ENCODE measurements at regions not wholly inside any gene's neighbourhood (a gene's known extent, or its start where the extent isn't known, plus 50 kb on each side); places are given as distances from the start of the nearest gene placed in this dataset.

DNA sequence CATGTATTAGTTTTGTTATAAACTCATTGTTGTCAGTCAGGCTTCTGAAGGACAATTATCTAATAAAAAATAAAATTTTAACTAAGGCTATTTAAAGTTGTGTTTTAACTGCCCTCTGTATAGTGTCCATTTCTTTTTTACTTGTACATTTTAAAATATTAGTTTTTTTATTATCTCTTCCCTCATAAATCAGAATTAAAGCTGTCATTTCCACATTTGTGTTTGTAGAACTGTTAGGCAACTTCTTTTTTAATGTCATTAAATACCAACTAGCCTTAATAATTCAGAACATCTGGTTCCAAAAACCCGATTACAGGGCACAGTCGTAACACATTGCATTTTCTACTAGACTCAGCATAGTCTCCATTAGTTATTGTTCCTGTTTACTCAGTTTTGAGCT lies 1749.0 kb upstream of the CELF4 start:
- Histone ChIP-seq H3K27me3 (replicated peaks in 1 of 4; ENCODE audit: control insufficient read depth in 3 of 4, extremely low read depth in 1 of 4, insufficient read depth in 3 of 4, low read length in 3 of 4) (no peaks in the 10 kb centered on the region), H2AFZ (ENCODE audit: low read length) (no peak overlapping the region), H2AK5ac (ENCODE audit: low read depth, low read length) (no peak overlapping the region), H3K36me3 (ENCODE audit: control insufficient read depth in 2 of 4, insufficient read depth in 4 of 4, low read length in 3 of 4) (no peaks in the 10 kb centered on the region), H3K23me2 (ENCODE audit: low read depth, low read length) (no peaks in the 10 kb centered on the region), H4K20me1 (replicated peaks in 1 of 2; ENCODE audit: control insufficient read depth in 1 of 2, insufficient read depth in 2 of 2, low read length in 2 of 2) (no peaks in the 10 kb centered on the region), H3K9me3 (ENCODE audit: insufficient read depth in 2 of 2, low read depth in 1 of 2, low read length in 1 of 2) (peaks cover 4 to 5% of the 10 kb centered on the region in 2 experiments; a peak in 2 of 4 replicates), H3K79me1 (ENCODE audit: low read depth, low read length) (no peaks in the 10 kb centered on the region), H3K27ac (ENCODE audit: low read depth, low read length) (no peak overlapping the region), H3K4me1 (replicated peaks in 1 of 4; ENCODE audit: control insufficient read depth in 3 of 4, insufficient read depth in 4 of 4, low read length in 3 of 4) (no peaks in the 10 kb centered on the region), H3K23ac (ENCODE audit: insufficient read length) (no peak overlapping the region), H3K79me2 (ENCODE audit: control insufficient read depth in 1 of 2, insufficient read depth in 2 of 2, low read length in 2 of 2) (no peaks in the 10 kb centered on the region), H3K14ac (ENCODE audit: insufficient read length) (no peak overlapping the region), H4K91ac (replicated peaks; ENCODE audit: insufficient read length, low read length) (no peak overlapping the region), H2BK20ac (ENCODE audit: low read length) (no peak overlapping the region), H3K4me2 (ENCODE audit: insufficient read depth in 1 of 2, low read depth in 2 of 2, low read length in 2 of 2) (no peak overlapping the region), H2BK120ac (replicated peaks; ENCODE audit: low read depth, low read length) (no peak overlapping the region), H2BK15ac (ENCODE audit: low read length) (no peak overlapping the region), H3K56ac (replicated peaks; ENCODE audit: insufficient read length, low read depth, low read length) (no peak overlapping the region), H2BK5ac (ENCODE audit: low read depth, low read length) (no peak overlapping the region), H3K4me3 (ENCODE audit: extremely low read depth in 1 of 4, insufficient read depth in 2 of 4, low read depth in 3 of 4, low read length in 4 of 4) (no peak overlapping the region), H4K8ac (ENCODE audit: extremely low read depth, insufficient read depth, low read length) (no peak overlapping the region), H3K9ac (replicated peaks in 1 of 4; ENCODE audit: extremely low read depth in 1 of 4, low read depth in 3 of 4, low read length in 3 of 4) (no peak overlapping the region), H4K5ac (ENCODE audit: insufficient read length, low read depth, low read length) (no peak overlapping the region), H3K4ac (replicated peaks; ENCODE audit: insufficient read length, low read depth, low read length) (no peak overlapping the region), H2BK12ac (ENCODE audit: low read depth, low read length) (no peak overlapping the region), H3K18ac (ENCODE audit: extremely low read depth, low read length) (no peak overlapping the region)
- DNase-seq (ENCODE audit: low read depth in 1 of 2, low spot score in 2 of 2) (no peak), FAIRE-seq (no peak)
- ChIA-PET POLR2A (ENCODE audit: partially characterized antibody) (no interaction called here), CTCF (ENCODE audit: partially characterized antibody) (no interaction called here)
- WGBS, 2 experiments (ENCODE audit: extremely low coverage in 1 of 2, insufficient coverage in 1 of 2, insufficient read length in 1 of 2, insufficient replicate concordance in 2 of 2, low coverage in 1 of 2, low lambda C conversion rate in 2 of 2, missing lambda C conversion rate in 1 of 2) = 85% methylated on average over 2 of the region's 2 CpGs; no CpG with 5 or more reads in 1 of the 2 experiments
- TF ChIP-seq SP2 (IDR thresholded peaks at IDR 0.05; ENCODE audit: low read length) = no peak
- no peak for TF ChIP-seq HDAC2 (IDR thresholded peaks at IDR 0.05; ENCODE audit: borderline replicate concordance in 1 of 2, low read depth in 2 of 2, low read length in 2 of 2)
- no peak for TF ChIP-seq SRF (IDR thresholded peaks at IDR 0.05; ENCODE audit: low read depth, low read length)
- no peak for TF ChIP-seq YY1 (IDR thresholded peaks at IDR 0.05; ENCODE audit: low read depth, low read length)
- TF ChIP-seq CEBPB (IDR thresholded peaks at IDR 0.05; ENCODE audit: low read depth, low read length) = no peak
- TF ChIP-seq E2F6 (IDR thresholded peaks at IDR 0.05) = no peak
- TF ChIP-seq SUZ12 (IDR thresholded peaks at IDR 0.05; ENCODE audit: low read length) = no peak
- TF ChIP-seq RXRA (IDR thresholded peaks at IDR 0.05; ENCODE audit: insufficient read depth, low read depth, low read length) = no peak
- TF ChIP-seq RFX5 (IDR thresholded peaks at IDR 0.05; ENCODE audit: borderline replicate concordance, low read depth, low read length) = no peak
- no peak for TF ChIP-seq EP300 (IDR thresholded peaks at IDR 0.05; ENCODE audit: borderline replicate concordance in 1 of 2, low read depth in 2 of 2, low read length in 2 of 2)

Measured in H1 (cell line).